ENCODE measurements at regions not wholly inside any gene's neighbourhood (a gene's known extent, or its start where the extent isn't known, plus 50 kb on each side); places are given as distances from the start of the nearest gene placed in this dataset.
"Not testable (repeated sequence)": the region's sequence is repeated elsewhere in the genome, so short reads cannot be mapped to it uniquely, and the experiment has no call there.

GRCh38 chr4:142897518-142897917 is 51.4 kb upstream of the INPP4B start:
- DNase-seq (ENCODE audit: low spot score), result not testable (repeated sequence)

GRCh38 chr4:142900622-142901021 is 54.5 kb upstream of the INPP4B start:
- no peak for DNase-seq (ENCODE audit: low spot score)

DNA sequence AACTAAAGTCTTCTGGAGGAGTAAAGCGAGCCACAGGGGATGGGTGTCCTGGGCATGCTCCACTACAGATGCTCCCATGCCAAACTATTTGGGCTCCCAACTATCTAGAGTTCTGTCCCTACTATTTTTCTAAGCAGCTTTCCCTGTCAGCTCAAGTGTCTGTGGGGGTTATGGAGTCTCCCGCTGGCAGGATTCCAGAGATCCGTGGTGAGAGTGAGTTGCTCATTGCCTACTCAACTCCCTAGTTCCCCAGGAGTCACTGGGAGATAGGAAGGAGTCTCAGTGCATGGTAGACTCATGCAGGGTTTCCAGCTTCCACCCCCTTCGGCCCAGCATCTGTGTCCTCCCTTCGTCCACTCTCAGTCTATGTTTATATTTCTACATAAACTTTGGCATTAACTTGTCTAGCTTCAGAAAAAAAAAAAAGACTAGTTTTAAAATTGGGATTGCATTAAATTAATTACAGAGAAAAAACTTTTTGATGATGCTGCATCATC is 55.1 kb upstream of the INPP4B start:
- no peak for DNase-seq (ENCODE audit: low spot score)

DNA sequence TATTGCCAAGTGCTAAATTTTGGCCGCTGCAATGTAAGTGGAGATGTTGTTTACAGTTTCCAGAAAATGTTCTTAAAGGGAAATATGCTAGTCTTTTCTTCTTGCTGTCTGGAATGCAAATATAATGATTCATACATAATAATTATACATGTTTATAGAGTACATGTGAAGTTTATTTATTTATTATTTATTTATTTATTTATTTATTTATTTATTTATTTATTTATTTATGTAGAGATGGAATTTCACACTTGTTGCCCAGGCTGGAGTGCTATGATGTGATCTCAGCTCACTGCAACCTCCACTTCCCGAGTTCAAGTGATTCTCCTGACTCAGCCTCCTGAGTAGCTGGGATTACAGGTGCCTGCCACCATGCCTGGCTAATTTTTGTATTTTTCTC is 57.5 kb upstream of the INPP4B start:
- not testable (repeated sequence) for DNase-seq (ENCODE audit: low spot score)

DNA sequence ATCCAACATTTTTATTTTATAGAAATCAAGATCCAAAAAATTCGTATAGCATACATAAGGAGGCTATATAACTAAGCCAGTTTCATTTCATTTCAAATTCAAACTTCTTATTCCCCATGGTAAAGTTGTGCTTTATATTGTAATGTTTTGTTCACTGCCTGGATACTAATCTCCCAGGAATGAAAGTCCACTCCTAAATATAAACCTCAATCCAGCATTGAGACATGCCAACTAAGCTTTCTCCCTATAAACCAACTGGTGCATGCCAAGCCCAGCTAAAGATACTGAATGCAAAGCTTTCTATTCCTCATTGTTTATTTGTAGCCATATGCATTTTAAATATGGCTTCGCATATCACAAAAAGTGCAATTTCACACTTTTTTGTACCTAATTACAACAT is 63.8 kb upstream of the INPP4B start:
- DNase-seq (ENCODE audit: low spot score), result no peak

- DNase-seq (ENCODE audit: low spot score), result no peak
Observed at GRCh38 chr4:142913034-142913433, 66.9 kb upstream of the INPP4B start.

- no peak for DNase-seq (ENCODE audit: low spot score)
Observed at GRCh38 chr4:142913461-142914030, 67.4 kb upstream of the INPP4B start.

DNA sequence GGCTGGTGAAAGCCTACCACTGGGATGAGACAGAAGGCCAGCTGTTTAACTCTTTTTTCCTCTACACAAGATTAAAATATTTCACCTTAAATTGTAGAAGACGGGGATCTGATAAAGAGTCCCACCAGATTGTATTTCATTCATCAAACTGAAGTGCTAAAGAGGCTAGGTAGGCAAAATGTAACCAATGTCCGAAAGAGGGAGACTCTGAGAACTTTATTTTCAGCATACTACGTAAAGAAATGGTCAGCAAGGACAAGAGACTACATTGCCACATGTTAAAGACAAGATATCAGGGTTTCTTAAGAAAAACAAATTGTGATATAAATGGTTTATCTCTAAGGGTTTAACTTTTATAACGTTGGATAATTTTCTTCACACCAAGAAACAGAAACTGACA is 71.6 kb upstream of the INPP4B start:
- DNase-seq (ENCODE audit: low spot score), result no peak

DNA sequence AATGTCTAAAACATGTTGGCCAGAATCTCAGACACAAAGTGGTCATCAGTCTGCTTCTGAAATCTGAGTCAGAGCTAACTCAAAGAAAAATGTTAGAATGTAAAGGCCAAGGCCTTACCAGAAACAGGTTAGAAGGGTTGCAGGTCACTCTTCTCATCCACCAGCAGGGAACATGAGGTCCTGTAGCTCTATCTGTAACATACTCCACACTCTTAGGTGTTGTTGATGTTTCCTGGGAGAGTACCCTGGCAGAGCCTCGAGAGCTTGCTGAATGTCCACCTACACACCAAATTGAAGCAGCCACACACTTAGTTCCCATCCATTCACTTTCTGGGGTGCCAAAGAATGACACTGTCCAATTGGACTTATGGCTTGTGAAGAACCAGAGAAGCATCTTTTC is 76.6 kb upstream of the INPP4B start:
- no peak for DNase-seq (ENCODE audit: low spot score)

DNA sequence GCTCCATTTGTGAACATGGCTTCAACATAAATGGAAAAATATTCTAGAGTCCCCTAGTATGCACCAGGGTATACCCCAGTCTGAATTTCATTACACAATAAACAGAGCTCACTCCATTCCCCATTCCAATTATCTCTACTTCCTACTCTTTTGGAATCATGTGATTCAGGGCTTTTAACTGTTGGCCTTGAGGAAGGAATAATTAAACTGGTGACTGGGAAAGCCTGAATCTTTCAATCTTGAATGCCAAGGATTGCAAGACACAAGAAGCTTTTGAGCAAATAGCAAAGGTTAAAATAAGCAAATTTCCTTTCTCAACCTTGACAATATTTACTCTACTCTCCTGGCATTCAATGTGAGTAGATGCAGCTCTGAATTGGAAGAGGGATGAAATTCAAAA is 77.5 kb upstream of the INPP4B start:
- no peak for DNase-seq (ENCODE audit: low spot score)

GRCh38 chr4:142925161-142925560 is 79.1 kb upstream of the INPP4B start:
- no peak for DNase-seq (ENCODE audit: low spot score)

GRCh38 chr4:142927721-142928120 is 81.6 kb upstream of the INPP4B start:
- DNase-seq (ENCODE audit: low spot score), result no peak

DNA sequence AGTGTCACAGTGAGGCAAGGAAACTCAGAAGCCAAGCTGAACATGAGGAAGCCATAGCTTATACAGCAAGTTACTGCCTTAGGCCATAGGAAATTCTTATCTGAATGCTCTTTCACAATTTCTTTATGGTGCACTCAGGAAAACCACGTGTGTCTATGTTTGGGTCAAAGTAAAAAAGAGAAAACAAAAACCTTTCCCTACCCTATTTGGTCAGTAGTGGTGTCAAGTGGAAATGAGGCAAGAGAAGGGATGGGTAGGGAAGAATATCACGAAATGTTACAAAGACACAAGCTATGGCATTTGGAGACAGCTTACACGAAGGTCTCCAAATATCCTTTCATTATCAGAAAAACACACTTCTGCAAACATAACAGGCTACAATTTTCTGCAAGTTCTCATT is 83.4 kb upstream of the INPP4B start:
- DNase-seq (ENCODE audit: low spot score), result no peak

DNA sequence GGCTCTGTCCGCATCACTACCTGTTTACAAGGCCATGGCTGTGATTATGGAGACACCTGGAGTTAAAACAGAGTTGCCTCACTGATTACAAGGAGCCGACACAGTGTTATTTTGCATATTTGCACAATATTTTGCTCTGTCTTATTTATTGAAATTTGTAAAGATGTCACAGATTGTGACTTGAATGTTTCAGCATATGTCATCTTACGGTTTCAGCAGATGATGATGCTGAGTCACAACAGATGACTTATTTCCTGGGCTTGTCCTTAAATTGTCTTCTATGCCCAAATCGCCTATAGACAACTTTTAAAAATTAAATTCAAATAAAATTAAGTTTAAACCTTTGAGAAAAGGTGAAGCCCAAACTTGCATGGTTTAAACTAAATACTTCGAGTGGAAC is 87.1 kb upstream of the INPP4B start:
- DNase-seq (ENCODE audit: low spot score), result no peak

GRCh38 chr4:142940425-142941330 is 94.6 kb upstream of the INPP4B start:
- no peak for DNase-seq (ENCODE audit: low spot score)

- DNase-seq (ENCODE audit: low spot score), result no peak
Observed at GRCh38 chr4:142944565-142944964, 98.5 kb upstream of the INPP4B start.

DNA sequence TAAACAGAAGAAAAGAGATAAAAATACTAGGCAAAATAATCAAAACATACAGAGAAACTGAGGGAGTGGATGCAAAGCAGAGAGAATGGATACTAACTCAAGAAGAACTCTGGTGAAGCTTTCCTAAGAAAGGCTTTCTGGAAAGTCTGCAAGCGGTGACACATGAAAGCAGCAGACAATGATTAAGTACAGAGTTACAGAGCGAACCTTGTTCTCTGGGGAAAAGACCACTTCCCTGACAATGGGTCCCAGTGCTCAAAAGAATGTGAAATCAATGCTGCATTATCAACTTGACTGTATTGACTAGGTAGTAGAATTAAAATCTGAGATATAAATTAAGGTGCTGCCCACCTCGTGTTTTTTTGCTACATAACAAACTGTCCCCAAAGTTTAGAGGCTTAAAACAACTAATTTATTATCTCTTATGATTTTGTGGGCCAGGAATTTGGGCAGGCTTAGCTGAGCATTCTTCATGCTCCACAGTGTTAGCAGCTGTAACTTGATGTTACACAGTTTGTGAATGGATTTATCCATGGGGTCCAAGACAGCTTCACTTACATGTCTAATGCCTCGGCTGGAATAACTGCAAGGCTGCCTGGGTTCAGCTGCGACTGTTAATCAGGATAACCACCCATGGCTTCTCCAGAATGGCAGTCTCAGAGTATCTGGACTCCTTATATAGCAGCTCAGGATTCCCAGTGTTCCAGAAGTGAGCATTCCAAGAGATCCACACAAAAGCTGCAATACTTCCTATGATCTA is 106.9 kb upstream of the INPP4B start:
- no peak for DNase-seq (ENCODE audit: low spot score)

- DNase-seq (ENCODE audit: low spot score), result no peak
Observed at GRCh38 chr4:142954415-142954814, 108.3 kb upstream of the INPP4B start.

- DNase-seq (ENCODE audit: low spot score), result no peak
Observed at GRCh38 chr4:142955501-142955900, 109.4 kb upstream of the INPP4B start.

DNA sequence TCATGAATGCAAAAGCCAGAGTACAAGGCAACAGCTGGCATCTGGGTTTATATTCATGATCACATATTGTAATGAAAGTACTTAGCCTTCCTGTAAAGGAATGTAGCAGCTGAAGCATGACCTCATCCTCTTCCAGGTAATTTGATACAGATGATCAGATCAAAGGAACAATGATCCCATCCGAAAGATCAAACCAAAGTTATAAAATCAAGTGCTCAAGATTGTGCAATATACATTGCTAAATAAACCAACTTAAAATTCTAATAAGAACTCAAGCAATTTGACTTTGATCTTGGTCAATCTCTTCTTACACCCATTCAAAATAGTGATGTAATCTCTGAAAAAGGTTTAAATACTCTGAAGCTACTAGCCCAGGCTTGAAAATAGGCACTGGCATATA is 113.1 kb upstream of the INPP4B start:
- no peak for DNase-seq (ENCODE audit: low spot score)

- no peak for DNase-seq (ENCODE audit: low spot score)
Observed at GRCh38 chr4:142960126-142960525, 114.0 kb upstream of the INPP4B start.

DNA sequence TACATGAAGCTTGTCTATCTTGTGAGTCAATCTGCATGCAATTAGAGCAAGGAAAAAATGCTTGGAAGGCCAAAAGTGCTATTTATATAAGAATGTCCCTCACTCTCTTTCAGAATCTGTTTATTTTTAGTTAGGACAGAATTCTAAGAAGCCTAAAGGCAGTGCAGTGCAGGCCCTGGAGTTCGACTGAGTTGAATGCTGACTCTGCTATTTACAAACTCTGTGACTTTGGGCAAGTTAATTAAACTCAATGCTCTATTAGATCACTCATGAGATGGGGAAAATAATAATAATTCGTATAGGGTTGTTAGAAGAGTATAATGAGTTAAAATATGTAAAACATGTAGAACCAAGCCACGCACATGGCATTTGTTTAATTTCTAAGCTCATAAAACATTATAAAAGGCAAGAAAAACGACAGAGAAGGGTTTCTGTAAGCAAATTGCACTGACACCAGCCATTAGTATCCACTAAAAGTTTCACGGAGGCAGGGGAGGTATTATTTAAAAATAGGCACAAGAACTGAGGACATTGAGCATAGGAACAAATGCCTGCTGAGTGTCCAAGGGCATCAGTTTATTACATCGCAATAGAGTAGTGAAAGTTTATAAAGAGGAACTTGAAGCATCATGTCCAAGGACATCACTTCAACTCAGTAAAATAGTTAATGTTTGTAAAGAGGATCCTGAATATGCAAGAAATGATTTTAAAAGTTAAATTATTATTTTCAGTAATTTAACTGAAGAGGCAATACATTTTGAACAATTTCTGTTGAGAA is 115.0 kb upstream of the INPP4B start:
- DNase-seq (ENCODE audit: low spot score), result no peak
